AG10803 (cell line): ENCODE measurements at regions not wholly inside any gene's neighbourhood (a gene's known extent, or its start where the extent isn't known, plus 50 kb on each side); places are given as distances from the start of the nearest gene placed in this dataset.

Source experiments
- DNase-seq: peaks from one replicate; pipeline ENCODE4 v3.0.0; 2010; ENCODE audit warnings: low read depth
- H3K4me3 ChIP-seq: 2 replicates; pipeline ENCODE4 v1.5.1; 2011; ENCODE audit warnings: mild to moderate bottlenecking, low read length, control low read depth
- CTCF ChIP-seq: conservative IDR thresholded peaks from 2 replicates; pipeline ENCODE4 v1.5.1; 2011; ENCODE audit warnings: mild to moderate bottlenecking, low read length, control low read depth, inconsistent platforms

- no peak overlapping the region for H3K4me3 ChIP-seq
- TF ChIP-seq CTCF, result no peak
- no peak for DNase-seq
These were observed 197.5 kb downstream of the ZNF326 start for GRCh38 chr1:90192408-90192807.

GRCh38 chr1:90190523-90190922 is 195.6 kb downstream of the ZNF326 start:
- no peak overlapping the region for H3K4me3 ChIP-seq
- TF ChIP-seq CTCF, result no peak
- no peak for DNase-seq

GRCh38 chr1:90189889-90190288 is 195.0 kb downstream of the ZNF326 start:
- no peak for TF ChIP-seq CTCF
- H3K4me3 ChIP-seq, result no peak overlapping the region
- no peak for DNase-seq

DNA sequence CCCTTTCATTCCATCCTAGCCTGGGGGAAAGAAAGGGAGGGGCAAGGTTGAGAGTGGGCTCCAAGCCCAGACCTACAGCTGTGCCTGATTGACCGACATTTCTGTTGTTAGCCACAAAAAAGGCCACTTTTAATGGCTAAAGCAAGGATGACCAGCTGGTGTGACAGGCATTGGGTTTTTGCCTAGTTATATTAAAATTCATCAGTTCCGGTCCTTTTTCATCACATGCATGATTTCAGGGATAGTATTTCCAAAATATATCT is 192.3 kb downstream of the ZNF326 start:
- H3K4me3 ChIP-seq, result no peak overlapping the region
- TF ChIP-seq CTCF, result no peak
- no peak for DNase-seq

- TF ChIP-seq CTCF, result no peak
- no peak overlapping the region for H3K4me3 ChIP-seq
- DNase-seq, result no peak
These were observed 191.8 kb downstream of the ZNF326 start for GRCh38 chr1:90186506-90187322.

GRCh38 chr1:90176530-90176929 is 181.6 kb downstream of the ZNF326 start:
- TF ChIP-seq CTCF, result no peak
- H3K4me3 ChIP-seq, result no peak overlapping the region
- no peak for DNase-seq

DNA sequence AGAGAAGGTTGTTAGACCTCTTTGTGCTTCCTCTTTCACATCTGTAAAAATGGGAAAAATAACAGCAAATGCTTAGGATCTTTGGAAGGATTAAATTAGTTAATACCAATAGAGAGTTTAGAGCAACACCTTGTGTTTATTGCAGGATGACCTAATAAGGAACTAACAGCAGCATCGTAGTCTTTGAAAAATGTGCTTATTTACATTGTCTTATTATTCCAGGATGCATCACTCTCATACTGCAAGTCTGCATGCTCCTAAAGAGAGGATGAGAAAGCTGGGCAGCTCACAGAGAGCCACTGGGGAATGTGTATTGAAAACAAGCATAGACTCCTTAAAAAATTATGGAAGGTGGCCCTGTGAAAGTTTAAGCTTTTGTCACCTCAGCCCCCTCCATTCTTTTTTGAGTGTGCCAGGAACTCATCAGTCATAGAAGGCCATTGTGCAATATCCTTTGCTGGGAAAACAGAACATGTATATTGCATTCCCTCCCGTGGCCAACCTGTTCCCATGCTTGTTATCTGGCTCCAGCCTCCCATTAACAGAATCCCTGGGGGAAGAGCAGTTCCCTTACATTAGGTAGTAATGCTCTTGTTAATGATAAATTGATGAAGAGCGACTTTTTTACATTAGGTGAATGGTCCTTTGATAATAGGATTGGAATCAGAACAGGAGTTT is 180.7 kb downstream of the ZNF326 start:
- no peak overlapping the region for H3K4me3 ChIP-seq
- DNase-seq, result no peak
- TF ChIP-seq CTCF, result no peak
